GM12874 (cell line): ENCODE measurements at regions not wholly inside any gene's neighbourhood (a gene's known extent, or its start where the extent isn't known, plus 50 kb on each side); places are given as distances from the start of the nearest gene placed in this dataset.

Experiments
- CTCF ChIP-seq: IDR thresholded peaks from 2 replicates; pipeline ENCODE4 v1.5.1; 2011; ENCODE audit warnings: low read depth, mild to moderate bottlenecking, control low read depth, low read length, moderate library complexity; ENCODE audit not compliant: insufficient read depth

DNA sequence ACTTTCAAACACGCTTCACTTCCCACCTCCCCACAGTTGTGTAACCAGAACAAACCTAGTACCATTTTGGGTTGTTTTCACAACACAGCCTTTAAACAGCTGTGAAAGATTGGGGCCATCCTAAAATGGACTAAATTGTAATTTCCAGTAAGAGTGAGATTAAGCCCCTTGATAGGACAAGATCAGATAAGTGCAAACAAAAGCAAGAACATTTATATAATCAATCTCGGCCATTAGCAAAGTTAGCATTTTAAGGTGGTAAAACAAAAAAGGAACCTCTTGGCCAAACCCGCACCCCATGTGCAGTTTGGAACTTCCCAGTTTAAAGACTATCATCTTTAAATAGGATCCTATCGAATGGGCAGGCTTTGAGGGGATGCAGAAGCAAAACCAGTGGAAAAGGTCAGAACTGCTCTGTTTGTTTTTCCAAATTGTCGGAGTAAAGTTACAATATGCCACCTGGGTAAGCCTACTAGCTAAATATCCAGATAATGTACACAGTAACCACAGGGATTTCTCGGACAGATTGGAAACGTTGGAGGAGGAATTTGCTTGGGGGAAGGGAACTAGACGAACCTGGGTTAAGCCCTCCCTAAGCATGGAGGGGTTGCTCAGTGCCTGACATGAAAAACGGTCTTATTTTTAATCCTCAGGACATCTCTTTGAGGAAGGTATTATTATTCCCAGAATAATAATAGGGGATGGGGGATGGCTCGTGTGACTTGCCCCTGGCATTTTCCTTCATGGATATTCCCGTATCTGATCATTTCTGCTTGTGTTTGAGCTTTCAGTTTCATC is 159.8 kb upstream of the SALL4 start:
- TF ChIP-seq CTCF = no peak

DNA sequence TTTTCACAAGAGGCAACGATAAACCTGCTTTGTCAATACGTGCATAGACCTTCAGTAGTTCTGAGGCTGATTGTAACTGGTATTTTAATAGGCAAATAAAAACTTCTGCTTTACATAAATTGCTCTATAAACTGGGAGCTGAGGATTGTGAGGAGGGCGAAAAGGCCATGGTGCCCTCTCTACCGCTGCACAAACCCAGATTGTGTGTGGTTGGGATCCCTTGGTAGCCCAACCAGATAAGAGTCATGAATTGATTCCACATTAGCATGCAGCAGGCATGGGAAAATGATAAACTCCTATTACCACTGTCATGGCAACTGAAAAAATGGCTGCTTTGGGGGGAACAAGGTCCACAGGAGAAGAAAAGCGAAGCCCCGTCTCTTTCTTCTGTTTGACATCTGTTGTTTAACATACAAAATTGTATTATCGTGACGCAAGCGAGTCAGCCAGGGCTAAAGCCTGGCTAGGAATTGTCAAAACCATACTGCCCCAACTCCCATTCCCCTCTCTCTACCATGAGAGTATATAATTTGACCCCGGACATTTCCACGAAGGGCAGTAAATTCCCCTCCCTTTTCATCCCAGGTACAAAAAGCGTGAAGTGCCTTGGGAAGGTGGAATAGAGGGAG is 157.8 kb upstream of the SALL4 start:
- TF ChIP-seq CTCF = no peak

GRCh38 chr20:51959066-51959542 is 156.8 kb upstream of the SALL4 start:
- TF ChIP-seq CTCF = no peak

GRCh38 chr20:51958099-51959065 is 156.1 kb upstream of the SALL4 start:
- TF ChIP-seq CTCF = no peak

DNA sequence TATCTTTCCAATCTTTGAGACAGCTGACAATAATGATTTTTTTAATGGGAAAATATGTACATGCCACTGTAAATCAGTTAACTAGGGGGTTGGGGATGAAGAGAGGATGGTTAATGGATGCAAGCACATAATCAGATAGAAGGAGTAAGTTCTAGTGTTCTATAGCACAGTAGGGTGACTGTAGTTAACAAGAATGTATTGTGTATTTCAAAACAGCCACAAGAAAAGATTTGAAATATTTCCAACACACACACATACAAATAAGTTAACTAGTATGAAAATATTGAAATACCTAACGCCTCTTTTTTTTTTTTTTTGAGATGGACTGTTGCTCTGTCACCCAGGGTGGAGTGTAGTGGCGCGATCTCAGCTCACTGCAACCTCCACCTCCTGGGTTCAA is 153.4 kb upstream of the SALL4 start:
- TF ChIP-seq CTCF = no peak

GRCh38 chr20:51953731-51954340 is 151.5 kb upstream of the SALL4 start:
- TF ChIP-seq CTCF = no peak
